ENCODE measurements at regions not wholly inside any gene's neighbourhood (a gene's known extent, or its start where the extent isn't known, plus 50 kb on each side); places are given as distances from the start of the nearest gene placed in this dataset.

- H3K4me3 ChIP-seq (ENCODE audit: low read depth, low read length) = no peak overlapping the region
- no peak for DNase-seq (ENCODE audit: low read depth)
- TF ChIP-seq CTCF (IDR thresholded peaks at IDR 0.05; ENCODE audit: low read depth, low read length, missing control alignments) = no peak
Observed at GRCh38 chr6:135665935-135666334, 168.4 kb upstream of the AHI1 start.

- no peak for DNase-seq (ENCODE audit: low read depth)
- no peak overlapping the region for H3K4me3 ChIP-seq (ENCODE audit: low read depth, low read length)
- TF ChIP-seq CTCF (IDR thresholded peaks at IDR 0.05; ENCODE audit: low read depth, low read length, missing control alignments) = no peak
Observed at GRCh38 chr6:135667691-135668455, 170.3 kb upstream of the AHI1 start.

GRCh38 chr6:135672256-135672655 is 174.7 kb upstream of the AHI1 start:
- TF ChIP-seq CTCF (IDR thresholded peaks at IDR 0.05; ENCODE audit: low read depth, low read length, missing control alignments) = no peak
- H3K4me3 ChIP-seq (ENCODE audit: low read depth, low read length) = no peak overlapping the region
- no peak for DNase-seq (ENCODE audit: low read depth)

GRCh38 chr6:135673501-135674309 is 176.2 kb upstream of the AHI1 start:
- TF ChIP-seq CTCF (IDR thresholded peaks at IDR 0.05; ENCODE audit: low read depth, low read length, missing control alignments) = no peak
- H3K4me3 ChIP-seq (ENCODE audit: low read depth, low read length) = no peak overlapping the region
- DNase-seq (ENCODE audit: low read depth) = no peak

GRCh38 chr6:135675026-135675425 is 176.5 kb upstream of the PDE7B start:
- TF ChIP-seq CTCF (IDR thresholded peaks at IDR 0.05; ENCODE audit: low read depth, low read length, missing control alignments) = no peak
- no peak for DNase-seq (ENCODE audit: low read depth)
- no peak overlapping the region for H3K4me3 ChIP-seq (ENCODE audit: low read depth, low read length)

GRCh38 chr6:135675862-135676261 is 175.6 kb upstream of the PDE7B start:
- peak; percentile 44 for TF ChIP-seq CTCF (IDR thresholded peaks at IDR 0.05; ENCODE audit: low read depth, low read length, missing control alignments)
- peak; percentile 8 for DNase-seq (ENCODE audit: low read depth)
- H3K4me3 ChIP-seq (ENCODE audit: low read depth, low read length) = no peak overlapping the region

All from GM12864 (cell line).